Fibroblast of skin of right biceps (primary cell): ENCODE measurements at regions not wholly inside any gene's neighbourhood (a gene's known extent, or its start where the extent isn't known, plus 50 kb on each side); places are given as distances from the start of the nearest gene placed in this dataset.
"Not testable (repeated sequence)": the region's sequence is repeated elsewhere in the genome, so short reads cannot be mapped to it uniquely, and the experiment has no call there.

Experiments
- DNase-seq: peaks from one replicate; pipeline ENCODE4 v3.0.0-alpha.2; 2013

DNA sequence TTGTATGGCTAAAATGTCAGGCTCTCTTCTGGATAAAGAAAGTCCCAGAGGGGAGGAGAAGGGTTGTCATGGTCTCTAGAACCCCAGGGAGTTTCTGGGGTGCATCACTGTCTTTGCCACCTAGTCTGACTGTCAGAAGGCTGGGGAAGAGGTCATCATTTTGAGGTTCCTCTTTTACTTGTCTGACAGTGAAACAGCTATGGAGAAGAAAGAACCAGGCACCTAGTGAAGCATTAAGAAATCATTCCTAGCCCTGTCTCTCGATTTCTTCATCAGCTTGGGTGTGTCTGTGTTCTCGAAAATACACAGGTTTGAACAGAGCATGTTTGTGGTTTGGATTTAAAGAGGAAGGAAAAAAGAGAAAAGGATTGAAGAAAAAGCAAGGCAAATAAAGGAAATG, 158.7 kb upstream of the LRIG3 start:
- no peak for DNase-seq

DNA sequence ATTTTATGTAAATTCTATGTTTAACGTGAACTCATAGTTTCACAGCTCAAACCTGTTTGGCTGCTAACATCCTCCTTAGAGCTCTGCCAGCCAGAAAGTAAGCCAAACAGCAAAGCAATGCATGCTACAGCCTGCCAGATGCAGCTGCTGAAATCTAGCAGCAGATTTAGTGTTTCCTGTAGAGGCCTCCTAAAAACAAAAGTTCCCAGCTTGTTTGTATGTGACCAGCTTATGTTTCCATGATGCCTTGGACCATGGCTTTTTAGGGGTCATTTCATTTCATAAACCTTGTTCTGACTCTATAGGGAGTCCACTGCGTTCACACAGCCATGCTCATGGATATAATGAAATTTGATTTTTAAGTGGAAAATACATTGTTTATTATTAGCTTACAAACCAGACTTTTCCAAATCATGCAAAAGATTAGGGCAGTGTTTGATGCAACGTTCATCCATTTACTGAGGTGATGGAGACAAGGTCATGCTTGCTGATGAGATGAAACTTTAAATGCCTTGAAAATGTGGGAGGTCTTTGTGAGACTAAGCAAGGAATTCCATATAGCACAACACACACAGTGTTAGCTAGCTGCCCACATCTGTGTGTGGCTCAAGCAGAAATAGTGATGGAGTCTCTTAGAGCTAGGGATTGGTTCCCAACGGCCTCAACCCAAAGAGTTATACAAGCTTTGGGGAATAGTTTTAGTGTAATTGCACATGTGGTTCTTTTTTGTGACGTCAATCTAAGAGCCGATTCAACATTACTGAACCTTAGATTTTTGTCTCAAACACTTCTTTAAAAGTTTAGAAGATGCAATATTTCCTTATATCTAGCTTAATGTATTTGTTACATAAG, 157.5 kb upstream of the LRIG3 start:
- DNase-seq, result no peak

DNA sequence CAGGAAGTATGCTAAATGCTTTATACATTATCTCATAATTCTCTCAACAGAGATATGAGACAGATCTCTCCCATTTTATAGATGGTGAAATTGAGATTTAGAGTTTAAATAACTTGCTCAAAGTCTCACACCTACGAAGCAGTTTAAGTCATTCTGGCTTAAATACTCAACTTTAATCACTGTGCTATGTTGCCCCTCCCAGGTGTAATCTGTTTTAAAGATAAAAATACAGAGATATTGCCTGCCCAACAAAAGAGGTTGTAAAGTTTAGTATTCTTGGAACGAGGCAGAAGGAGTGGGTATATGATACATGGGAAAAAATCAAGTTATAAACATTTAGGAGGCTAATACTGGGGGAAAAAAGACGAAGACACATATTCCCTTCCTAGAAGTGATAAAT, 156.8 kb upstream of the LRIG3 start:
- no peak for DNase-seq

DNA sequence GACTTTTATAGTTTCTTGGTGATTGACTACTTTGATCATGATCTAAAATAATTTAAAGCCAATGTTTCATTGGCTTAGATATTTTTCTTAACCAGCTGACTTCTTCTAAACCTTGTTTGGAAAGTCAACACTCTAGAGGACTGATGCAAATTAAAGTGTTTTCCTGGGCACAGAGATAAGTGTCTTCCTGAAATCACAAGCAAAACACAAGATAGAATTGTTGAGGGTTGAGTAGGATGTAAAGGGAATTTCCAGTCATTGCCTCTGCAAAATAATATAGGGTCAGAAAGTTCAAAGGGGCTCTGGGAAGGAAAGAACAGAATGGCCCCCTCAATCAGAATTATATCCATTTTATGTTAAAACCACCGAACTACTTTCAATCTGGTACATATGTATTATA, 156.3 kb upstream of the LRIG3 start:
- DNase-seq, result no peak

DNA sequence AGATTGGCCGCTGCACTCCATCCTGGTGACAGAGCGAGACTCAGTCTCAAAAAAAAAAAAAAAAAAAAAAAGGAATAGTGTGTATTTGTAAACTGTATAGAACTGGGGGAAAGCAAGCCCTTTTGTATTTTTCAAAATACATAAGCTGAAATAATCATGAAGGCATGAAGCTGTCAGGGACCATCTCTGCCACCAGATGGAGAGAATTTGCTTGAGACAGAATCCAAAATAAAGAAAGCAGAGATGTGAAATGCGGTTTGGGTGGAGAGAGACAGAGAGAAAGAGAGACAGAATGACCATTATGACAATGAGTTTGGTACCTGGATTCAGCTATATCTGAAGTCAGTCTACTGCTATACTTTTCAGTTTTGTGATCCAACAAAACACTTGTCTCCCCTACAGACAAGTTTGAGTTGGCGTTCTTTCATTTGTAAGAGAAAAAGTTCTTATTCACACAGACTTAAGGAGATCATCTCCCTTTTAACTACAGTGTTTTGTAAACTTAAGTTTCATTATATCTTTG, 155.7 kb upstream of the LRIG3 start:
- no peak for DNase-seq

DNA sequence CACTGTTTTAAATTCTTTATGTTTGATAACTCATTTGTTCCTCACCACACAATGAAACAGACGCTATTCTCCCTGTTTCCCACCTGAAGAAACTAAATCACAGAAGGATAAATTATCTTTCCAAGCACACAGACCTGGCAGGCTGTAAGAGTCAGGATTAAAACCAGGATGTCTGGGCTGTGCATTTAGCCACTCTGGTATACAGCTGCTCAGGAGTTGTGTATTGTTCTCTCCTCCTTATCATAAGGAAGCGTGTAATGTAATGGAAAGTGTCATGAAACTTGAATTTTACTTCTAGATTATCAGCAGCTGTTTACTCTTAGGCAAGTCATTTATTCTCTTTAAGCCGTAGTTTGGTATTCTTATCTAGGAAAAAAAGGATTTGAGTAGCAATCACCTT, 154.8 kb upstream of the LRIG3 start:
- no peak for DNase-seq

DNA sequence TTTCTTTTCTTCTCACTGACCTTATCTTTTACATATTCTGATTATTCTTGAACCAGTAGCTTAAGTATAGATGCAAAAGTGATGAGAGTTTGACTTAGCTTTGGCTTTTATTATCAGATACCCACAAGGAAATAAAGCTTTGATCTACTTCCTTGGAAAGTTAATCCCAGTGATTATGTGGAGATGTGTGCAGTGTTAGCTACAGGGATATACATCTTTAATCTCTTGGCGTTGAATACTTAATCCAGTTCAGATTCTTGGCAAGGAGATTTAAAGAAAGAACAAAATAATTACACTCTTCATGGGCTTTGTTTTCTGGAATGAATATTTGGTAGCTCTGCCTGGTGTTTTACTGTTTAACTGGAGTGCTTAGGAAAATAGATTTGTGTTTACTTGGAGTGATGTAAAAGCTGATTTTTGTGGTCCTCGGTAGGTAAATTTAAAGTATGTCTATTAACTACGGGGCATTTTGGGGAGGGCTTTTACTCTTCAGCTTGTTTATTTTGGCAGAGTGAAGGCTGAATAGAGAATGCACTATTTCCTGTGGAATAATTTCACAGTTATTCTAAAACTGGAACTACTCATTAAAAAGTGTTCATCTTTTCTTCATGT, 150.1 kb upstream of the LRIG3 start:
- peak; percentile 40 for DNase-seq

DNA sequence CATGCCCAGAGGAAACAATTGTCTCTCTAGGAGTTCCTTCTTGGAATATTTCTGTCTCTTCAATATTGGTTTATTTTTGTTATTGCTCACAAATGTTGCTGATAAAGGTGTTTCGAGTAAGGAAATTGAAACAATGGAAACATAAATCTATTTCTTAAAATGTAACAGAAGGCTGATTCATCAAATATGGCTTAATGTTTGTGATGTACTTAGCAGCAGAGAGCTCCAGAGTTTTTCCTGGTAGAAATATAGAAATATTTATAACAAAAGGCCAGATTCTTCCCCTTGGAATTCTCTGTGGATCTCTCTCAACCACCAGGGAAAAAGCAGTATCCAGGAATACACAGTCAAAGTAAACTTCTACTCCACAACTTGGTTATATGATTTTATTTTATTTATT, 149.2 kb upstream of the LRIG3 start:
- DNase-seq, result no peak

DNA sequence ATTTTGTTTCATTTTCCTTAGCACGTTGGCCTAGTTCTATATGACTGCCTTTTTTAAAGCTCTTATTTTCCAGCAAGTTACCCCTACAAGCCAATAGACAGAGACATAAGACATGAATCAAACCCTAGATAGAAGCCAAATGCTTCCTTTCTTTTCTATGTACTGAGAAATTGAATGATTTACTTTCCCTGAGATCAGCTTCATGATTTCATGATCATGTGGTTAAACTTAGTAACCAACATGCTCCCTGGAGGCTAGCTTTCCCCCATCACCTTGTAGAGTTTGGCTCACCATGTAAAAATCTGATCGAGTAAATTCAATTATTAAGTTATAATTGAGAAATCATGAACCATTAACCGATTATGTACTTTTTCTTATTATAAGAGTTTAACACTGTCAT, 148.1 kb upstream of the LRIG3 start:
- DNase-seq, result peak; percentile 9

DNA sequence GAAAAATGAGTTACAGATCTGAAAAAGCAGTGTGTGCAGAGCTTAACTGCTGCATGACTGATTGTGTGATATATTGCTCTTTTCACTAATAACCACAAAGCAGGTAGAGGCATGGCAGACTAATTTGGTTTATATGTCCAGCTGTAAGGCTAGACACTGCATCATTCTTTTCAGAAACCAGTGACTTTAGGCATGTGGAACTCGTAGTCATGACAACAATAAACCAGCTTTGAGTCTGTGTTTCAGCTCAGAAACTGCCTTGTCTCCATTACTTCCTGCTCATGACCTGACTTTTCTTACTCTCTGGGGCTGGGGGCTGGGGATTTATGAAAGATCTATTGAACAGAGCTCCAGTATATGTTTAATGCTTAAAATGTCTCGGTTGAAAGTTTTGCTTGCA, 146.8 kb upstream of the LRIG3 start:
- DNase-seq, result peak; percentile 79

DNA sequence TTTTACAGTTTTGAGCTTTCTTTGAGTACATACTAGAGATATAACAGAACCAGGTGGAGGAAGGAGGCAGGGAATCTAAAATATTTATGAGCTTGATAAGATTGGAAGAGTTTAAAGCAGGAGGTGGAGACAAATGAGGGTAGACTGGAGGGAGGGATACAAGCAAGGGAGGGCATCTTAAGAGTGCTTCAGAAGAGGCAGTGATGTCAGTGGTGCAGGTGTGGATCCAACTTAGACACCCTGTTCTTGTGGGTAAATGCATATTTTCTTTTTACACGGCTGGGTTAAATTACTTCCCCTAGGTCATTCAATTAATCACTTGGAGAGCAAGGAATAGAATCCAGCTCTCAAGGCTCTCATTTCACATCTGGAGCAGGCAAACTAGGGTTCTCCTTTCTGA, 146.1 kb upstream of the LRIG3 start:
- no peak for DNase-seq

DNA sequence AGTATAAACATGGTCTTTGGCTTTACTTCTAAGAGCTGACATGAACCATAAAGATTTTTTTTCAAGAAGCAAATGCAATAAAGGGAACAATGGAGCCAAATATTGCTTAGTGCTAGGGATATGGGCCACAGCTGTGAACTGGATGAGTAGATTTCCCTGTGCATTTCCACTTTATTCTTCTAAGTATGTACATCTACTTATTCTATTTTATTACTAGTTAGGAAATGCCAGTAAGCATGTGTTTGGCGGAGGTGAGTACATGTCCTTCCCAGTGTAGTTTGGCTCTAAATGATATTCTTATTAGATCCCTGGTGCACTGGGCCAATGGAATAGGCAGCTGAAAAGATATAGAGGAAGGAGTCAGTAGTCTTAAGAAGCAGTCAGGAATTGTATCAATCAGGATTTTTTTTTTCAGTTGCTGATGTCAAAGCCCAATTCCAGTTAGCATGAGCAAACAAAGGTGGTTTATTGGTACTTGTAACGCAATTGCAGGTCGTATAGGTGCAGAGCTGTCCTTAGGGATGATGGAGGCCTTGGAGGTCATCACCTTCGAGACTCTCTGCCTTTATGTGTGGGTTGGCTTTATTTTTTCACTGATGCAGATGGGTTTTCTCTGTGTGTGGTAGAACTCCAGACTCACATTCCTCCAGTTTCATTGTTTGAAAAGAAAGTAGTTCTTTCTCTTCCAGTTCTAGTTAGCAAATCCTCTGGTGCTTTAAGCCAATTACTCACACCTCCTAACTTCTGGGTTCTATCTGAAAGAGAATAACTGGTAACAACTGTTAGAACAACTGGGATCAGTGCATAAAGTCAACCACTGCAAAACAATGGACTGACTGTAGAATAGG, 139.0 kb upstream of the LRIG3 start:
- no peak for DNase-seq

DNA sequence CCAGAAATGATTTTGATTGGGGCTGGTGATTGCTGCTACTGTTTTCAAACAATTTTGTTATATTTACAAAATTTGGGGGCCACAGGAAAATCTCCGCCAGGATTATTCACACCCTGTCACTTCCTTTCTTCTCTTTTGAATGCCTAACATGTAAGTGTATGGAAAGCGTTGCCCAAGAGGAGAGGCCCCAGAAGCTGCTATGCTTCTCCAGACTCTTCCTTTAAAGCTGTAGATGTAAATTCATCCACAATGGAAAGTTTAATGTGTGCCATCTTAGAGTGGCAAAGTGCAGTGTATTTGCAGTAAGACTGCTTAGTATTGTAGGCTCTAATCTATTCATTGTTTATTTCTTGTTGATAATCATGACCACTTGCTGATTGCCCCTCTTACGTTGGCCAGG, 136.7 kb upstream of the LRIG3 start:
- no peak for DNase-seq

DNA sequence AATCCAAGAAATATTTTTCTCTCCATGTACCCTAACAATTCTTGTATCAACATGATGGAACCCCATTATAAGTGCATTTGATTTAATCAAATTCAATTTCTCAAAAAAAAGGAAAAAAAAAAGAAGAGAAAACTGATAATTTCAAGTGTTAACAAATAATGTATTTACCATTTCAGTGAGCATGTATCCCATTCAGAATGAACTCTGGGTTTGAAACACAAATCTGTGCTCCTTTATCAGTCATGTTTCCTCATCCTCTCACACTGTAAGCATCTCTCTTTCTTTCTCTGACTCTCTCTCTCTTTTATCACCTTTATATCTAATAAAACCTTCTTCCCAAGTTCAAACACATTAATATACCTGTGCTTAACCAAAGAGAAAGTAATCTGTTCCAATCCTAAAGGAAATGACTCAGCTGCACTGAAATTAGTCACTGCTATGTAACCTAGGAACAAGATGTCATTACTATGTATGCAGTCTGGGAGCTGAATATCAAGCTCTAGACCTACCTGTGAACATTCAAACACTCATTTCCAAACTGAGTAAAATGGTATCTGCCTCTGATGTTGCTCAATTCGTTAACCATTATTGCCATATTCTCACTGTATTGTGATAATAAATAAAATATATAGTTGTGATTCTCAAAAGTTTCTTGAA, 135.0 kb upstream of the LRIG3 start:
- DNase-seq, result peak; percentile 70

DNA sequence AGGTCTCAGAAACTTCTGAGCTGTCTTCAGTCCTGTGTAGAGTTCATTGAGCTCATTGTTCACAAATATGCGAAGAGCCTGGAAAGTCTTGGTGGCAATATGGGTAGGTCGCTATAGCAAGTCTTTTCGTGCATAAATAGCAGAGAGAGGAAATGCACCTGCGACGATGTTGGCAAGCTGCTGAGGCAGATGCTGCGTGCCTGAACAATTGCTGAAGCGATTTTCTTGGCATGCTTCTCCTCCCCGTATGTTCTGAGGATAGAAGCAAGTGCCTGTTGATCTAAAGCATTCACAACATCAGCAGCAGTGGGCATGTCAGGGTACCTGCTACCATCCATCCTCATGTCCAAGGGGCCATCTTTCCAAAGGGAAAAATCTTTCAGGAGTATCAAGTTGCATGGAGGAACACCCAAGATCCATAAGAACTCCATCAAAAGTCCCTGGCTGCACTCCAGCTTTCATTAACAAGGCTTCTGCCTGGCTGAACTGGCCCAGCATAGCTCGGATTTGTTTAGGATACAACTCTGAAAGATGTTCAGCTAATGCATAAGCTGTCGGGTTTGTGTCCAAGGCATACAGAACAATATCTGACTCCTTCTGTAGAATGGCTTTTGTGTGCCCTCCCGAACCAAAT, 133.1 kb upstream of the LRIG3 start:
- not testable (repeated sequence) for DNase-seq

DNA sequence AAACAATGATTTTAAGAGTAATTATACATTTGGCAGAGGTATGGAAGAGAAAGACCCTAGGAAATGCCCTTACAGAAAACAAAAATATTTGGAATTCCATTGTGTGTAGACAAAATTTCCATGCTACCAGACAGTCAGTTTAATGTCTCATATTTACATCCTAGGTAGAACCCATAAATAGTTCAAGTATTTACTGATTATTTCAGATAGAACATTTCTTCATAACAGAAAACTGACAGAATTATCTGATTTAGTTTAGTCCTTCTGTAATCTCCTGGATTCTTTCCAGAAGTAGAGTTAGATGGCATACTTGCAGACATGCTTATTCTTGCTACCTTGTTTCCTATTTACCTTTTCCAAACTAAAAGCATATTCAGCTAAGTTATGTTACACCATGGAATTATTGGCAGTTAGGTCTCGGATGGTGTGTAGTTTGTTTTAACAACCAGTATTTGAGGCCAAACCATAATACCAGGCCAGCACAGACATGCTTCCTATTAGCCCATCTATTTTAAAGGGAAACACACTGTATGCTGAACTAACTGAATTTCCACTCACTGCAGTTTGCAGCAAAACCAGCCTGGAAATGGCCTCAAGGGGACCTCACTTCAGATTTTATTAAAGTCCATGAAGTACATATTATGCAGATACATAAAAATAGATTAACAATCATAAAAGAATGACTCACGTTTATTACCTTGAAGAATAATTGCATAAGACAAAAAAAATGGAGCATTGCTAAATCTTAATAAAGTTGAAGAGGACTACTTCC, 126.6 kb upstream of the LRIG3 start:
- DNase-seq, result no peak

DNA sequence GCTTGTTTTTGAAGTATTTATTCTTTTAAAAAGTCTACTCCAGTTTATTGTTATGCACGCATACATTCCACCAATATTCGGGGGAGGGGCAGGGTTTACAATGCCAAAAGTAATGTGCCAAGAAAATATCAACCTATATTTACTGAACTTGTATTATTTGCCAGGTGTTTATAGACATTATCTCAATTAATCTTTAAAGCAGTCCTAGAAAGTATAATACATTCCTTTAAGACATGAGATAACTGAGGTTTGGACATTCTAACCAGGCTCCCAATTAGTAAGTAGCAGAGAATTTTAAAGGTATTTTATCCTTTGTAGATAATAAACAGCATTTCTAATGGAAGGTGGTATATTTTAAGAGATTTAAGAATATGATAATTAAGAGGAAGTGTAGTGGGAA, 124.5 kb upstream of the LRIG3 start:
- DNase-seq, result no peak

DNA sequence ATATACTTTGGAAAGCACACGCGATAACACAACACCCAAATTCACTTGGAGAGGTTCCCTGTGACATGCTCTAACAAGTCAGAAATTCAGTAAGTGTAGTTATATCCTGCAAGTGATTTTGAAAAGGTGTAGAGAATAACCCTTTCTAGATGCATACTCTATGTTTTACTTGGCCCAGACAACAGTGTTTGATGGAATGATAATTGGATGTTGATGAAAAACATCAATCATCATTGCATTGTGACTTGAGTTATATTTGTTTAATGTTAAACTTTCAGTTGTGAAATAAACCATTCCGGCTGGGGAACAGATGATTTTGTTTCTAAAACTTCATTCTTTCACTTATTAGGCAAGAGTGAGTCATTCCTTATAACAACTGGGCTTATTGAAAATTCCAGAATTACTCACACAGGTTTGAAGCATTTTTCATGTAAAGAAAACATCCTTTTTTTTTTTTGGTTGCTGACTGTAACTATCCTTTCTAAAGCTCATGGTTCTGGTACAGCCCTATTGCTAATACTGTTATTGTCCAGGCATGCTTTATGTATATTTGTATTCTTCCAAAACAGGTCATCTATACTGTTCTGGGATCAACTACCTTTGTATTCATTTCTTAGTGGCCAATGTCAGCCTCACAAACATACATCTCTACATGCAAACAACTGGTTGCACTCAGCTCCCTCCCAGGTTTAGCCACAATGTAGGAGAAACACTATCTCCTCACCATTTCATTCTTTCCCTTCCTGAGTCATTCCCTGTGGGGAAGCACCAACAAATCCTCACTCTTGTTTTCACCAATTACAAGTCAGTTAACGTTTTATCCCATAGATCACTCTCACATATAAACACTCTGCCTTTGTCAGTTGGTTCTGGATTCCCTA, 121.2 kb upstream of the LRIG3 start:
- DNase-seq, result peak; percentile 97

DNA sequence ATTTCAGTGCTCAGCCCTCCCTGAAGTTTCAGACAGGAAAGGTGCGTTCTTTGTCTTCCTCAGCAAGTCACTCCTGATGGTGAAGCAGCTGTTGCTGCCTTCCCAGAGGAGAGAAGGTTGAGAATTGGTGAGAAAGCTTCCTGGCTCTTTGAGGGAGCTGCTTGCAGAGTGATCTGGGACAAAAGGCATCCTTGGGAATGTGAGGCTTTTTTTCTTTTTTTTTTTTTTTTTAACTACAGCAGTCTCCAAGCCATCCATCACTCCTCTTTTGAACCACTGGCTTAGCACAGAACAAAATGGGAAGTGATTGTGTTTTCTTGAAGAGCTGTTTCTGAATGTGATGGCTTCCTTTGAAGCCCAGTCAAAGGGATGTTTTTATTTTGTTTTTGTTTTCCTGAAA, 120.4 kb upstream of the LRIG3 start:
- DNase-seq, result peak; percentile 94

DNA sequence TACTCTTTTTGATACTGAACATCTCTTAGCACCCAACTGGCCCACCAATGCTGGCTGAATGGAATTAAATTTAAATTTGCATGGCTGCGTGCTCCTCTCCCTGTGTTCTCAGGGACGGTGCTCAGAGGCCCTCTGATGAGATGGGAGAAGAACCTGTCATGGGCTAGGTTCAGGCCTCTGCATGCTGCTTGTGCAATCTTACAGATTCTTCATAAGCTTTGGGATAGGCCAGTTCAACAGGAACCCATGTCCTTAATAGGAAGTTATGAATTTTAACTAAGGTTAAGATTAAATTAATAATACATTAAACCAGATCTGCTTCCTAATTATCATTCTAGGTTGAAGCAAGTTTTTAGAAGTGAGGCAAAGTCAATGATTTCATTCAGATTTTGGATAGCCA, 119.7 kb upstream of the LRIG3 start:
- DNase-seq, result no peak

DNA sequence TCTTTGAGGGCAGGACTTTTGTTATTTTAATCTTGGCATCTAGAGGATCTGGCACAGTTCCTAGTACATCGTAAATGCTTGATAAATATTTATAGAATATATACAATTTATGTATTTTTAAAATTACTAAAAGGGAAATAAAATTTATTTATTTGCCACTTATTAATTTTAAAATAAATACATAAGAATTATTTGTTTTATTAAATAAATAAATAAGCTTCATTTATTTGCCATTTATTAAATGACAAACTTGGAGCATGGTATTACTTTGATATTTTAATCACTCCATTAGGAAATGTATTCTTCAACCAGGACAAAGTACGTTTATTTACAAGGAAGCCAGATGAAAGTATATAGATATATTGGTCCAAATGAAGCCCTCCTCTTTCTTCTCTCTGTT, 118.7 kb upstream of the LRIG3 start:
- no peak for DNase-seq
